HCT116 (cell line): ENCODE measurements at regions not wholly inside any gene's neighbourhood (a gene's known extent, or its start where the extent isn't known, plus 50 kb on each side); places are given as distances from the start of the nearest gene placed in this dataset.

Experiments used
- ATAC-seq: fragments of 200-7000 bp; cut with Tn5 transposase; 2 replicates; pipeline ENCODE4 v1.9.1; 2020; ENCODE audit warnings: mild to moderate bottlenecking, moderate library complexity
- BruUV-seq: library from RNA; stranded (reverse); fragments of 400-500 nt; replicated peaks from 2 replicates; lab custom pipeline; 2021; lab: Mats Ljungman, UMichigan
- CTCF ChIA-PET: fragments of 300-600 bp; sonication (Branson Sonifier 250); formaldehyde crosslinking; loops from one replicate; lab custom pipeline; 2021; ENCODE audit warnings: antibody characterized with exemption; lab: Charles Lee
- POLR2A ChIA-PET: fragments of 300-600, 350-600 bp; sonication (Branson Sonifier 250); formaldehyde crosslinking; loops from one replicate; lab custom pipeline; 2021; ENCODE audit warnings: antibody characterized with exemption; lab: Charles Lee
- RAD21 ChIA-PET, 2 experiments: fragments of 300-600 bp; sonication (Branson Sonifier 250); formaldehyde crosslinking; loops; one replicate each; lab custom pipeline; 2023; ENCODE audit warnings: low total read pairs in 2 of 2; ENCODE audit not compliant: uncharacterized antibody in 2 of 2, unreplicated experiment in 2 of 2, low non-redundant PET in 1 of 2; lab: Charles Lee
- DNase-seq: peaks from one replicate; pipeline ENCODE4 v3.0.0-alpha.2; 2010; ENCODE audit warnings: low read depth, low spot score
- H2AFZ ChIP-seq: fragments of 200-600 bp; shearing (Covaris generic), sonication (generic); 2 replicates; pipeline ENCODE4 v1.6.1; 2017; ENCODE audit warnings: low read depth, mixed run types, mixed read lengths, antibody characterized with exemption, low read length; ENCODE audit not compliant: poor library complexity, severe bottlenecking
- H3K27ac ChIP-seq: 2 replicates; pipeline ENCODE4 v1.5.1; 2012; ENCODE audit warnings: low read depth, low read length
- H3K27me3 ChIP-seq: fragments of 200-600 bp; sonication (generic); 2 replicates; pipeline ENCODE4 v1.6.1; 2016; ENCODE audit warnings: mixed run types, low read length, mixed read lengths; ENCODE audit not compliant: insufficient read depth
- H3K36me3 ChIP-seq, 2 experiments: fragments of 200-500 bp in 1 of 2; fragments of 200-600 bp in 1 of 2; sonication (Bioruptor generic) in 1 of 2; sonication (generic) in 1 of 2; 2 replicates each; pipeline versions ENCODE4 v1.5.1 to v1.6.1; 2014 to 2016; ENCODE audit warnings: low read length in 2 of 2, inconsistent platforms in 1 of 2, mixed read lengths in 1 of 2, mixed run types in 1 of 2; ENCODE audit not compliant: insufficient read depth in 2 of 2, control insufficient read depth in 1 of 2
- H3K4me1 ChIP-seq, 2 experiments: fragments of 200-600 bp in 1 of 2; sonication (generic) in 1 of 2; 2 replicates each; pipeline versions ENCODE4 v1.5.1 to v1.6.1; 2012 to 2017; ENCODE audit warnings: low read length in 2 of 2, inconsistent platforms in 1 of 2, mild to moderate bottlenecking in 1 of 2, mixed read lengths in 1 of 2, mixed run types in 1 of 2, moderate library complexity in 1 of 2; ENCODE audit not compliant: insufficient read depth in 2 of 2, control insufficient read depth in 1 of 2
- H3K4me2 ChIP-seq: fragments of 200-600 bp; sonication (generic); 2 replicates; pipeline ENCODE4 v1.6.1; 2017; ENCODE audit warnings: mixed run types, low read length, mixed read lengths
- H3K4me3 ChIP-seq, 2 experiments: fragments of 200-600 bp in 1 of 2; sonication (generic) in 1 of 2; replicated peaks in 1 of 2; 2 replicates each; pipeline ENCODE4 v1.5.1; 2011 to 2016; ENCODE audit warnings: low read length in 2 of 2, control low read depth in 1 of 2, low read depth in 1 of 2, mild to moderate bottlenecking in 1 of 2, mixed read lengths in 1 of 2, mixed run types in 1 of 2
- H3K79me2 ChIP-seq: fragments of 200-600 bp; sonication (generic); 2 replicates; pipeline ENCODE4 v1.6.1; 2017; ENCODE audit warnings: mild to moderate bottlenecking, mixed run types, low read length, moderate library complexity, mixed read lengths; ENCODE audit not compliant: insufficient read depth
- H3K9ac ChIP-seq: fragments of 200-600 bp; sonication (generic); 2 replicates; pipeline ENCODE4 v1.6.1; 2016; ENCODE audit warnings: low read length, mixed read lengths
- H3K9me2 ChIP-seq: fragments of 200-600 bp; sonication (generic), shearing (Covaris generic); 2 replicates; pipeline ENCODE4 v1.6.1; 2017; ENCODE audit warnings: mixed run types, mild to moderate bottlenecking, moderate library complexity; ENCODE audit not compliant: insufficient read depth
- H3K9me3 ChIP-seq, 2 experiments: fragments of 200-500 bp in 1 of 2; fragments of 200-600 bp in 1 of 2; sonication (Bioruptor generic) in 1 of 2; sonication (generic) in 1 of 2; 2 replicates each; pipeline ENCODE4 v1.6.1; 2014 to 2017; ENCODE audit warnings: low read length in 2 of 2, mixed read lengths in 2 of 2, inconsistent platforms in 1 of 2, low read depth in 1 of 2, mild to moderate bottlenecking in 1 of 2, mixed run types in 1 of 2, moderate library complexity in 1 of 2; ENCODE audit not compliant: control insufficient read depth in 1 of 2, insufficient read depth in 1 of 2
- H4K20me1 ChIP-seq: fragments of 200-600 bp; sonication (generic), shearing (Covaris generic); 2 replicates; pipeline ENCODE4 v1.6.1; 2017; ENCODE audit warnings: mixed run types, mild to moderate bottlenecking, moderate library complexity; ENCODE audit not compliant: insufficient read depth
- ATF3 ChIP-seq: IDR thresholded peaks from 2 replicates; pipeline ENCODE4 v1.6.1; 2012
- CBX3 ChIP-seq: IDR thresholded peaks from 2 replicates; pipeline ENCODE4 v1.6.1; 2012; ENCODE audit warnings: low read depth
- EZH2 ChIP-seq: fragments of 200-600 bp; sonication (generic); IDR thresholded peaks from 2 replicates; pipeline ENCODE4 v1.6.1; 2017; ENCODE audit warnings: antibody characterized with exemption, mixed run types
- FOSL1 ChIP-seq: IDR thresholded peaks from 2 replicates; pipeline ENCODE4 v1.6.1; 2012; ENCODE audit warnings: low read depth
- JUND ChIP-seq: IDR thresholded peaks from 2 replicates; pipeline ENCODE4 v1.6.1; 2012
- MAX ChIP-seq: IDR thresholded peaks from 2 replicates; pipeline ENCODE4 v1.6.1; 2012
- POLR2A ChIP-seq: IDR thresholded peaks from 2 replicates; pipeline ENCODE4 v1.7.0; 2011; ENCODE audit warnings: borderline replicate concordance; ENCODE audit not compliant: insufficient read depth, insufficient read length; ENCODE audit errors: extremely low read depth
- POLR2AphosphoS5 ChIP-seq: IDR thresholded peaks from 2 replicates; pipeline ENCODE4 v1.6.1; 2011; ENCODE audit warnings: mild to moderate bottlenecking, low read depth, low read length, moderate library complexity
- REST ChIP-seq: IDR thresholded peaks from 2 replicates; pipeline ENCODE4 v1.6.1; 2012; ENCODE audit warnings: low read depth
- SIN3A ChIP-seq: IDR thresholded peaks from 2 replicates; pipeline ENCODE4 v1.6.1; 2012; ENCODE audit warnings: low read depth
- SP1 ChIP-seq: IDR thresholded peaks from 2 replicates; pipeline ENCODE4 v1.6.1; 2012; ENCODE audit warnings: low read depth
- TCF7L2 ChIP-seq: IDR thresholded peaks from 2 replicates; pipeline ENCODE4 v1.7.0; 2011; ENCODE audit warnings: borderline replicate concordance, inconsistent platforms; ENCODE audit not compliant: insufficient read depth, insufficient read length; ENCODE audit errors: extremely low read depth
- YY1 ChIP-seq: IDR thresholded peaks from 2 replicates; pipeline ENCODE4 v1.6.1; 2011; ENCODE audit warnings: low read length, low read depth, moderate library complexity, mild to moderate bottlenecking; ENCODE audit not compliant: insufficient replicate concordance; ENCODE audit errors: extremely low read depth
- ZFX ChIP-seq: fragments of 450-650 bp; IDR thresholded peaks from 2 replicates; pipeline ENCODE4 v1.6.1; 2017
- ZNF274 ChIP-seq: fragments of 200-500 bp; sonication (Bioruptor generic); IDR thresholded peaks from 2 replicates; pipeline ENCODE4 v1.6.1; 2014; ENCODE audit warnings: mild to moderate bottlenecking, low read depth, low read length, inconsistent platforms
- intact Hi-C: fragments of 100-400 bp; cut with micrococcal nuclease; formaldehyde crosslinking; loops from 2 replicates; pipeline ENCODE4 v1.10.0; 2022

GRCh38 chr3:40754994-40755393 lies 230.2 kb downstream of the ZNF621 start:
- Histone ChIP-seq H3K9me2 (no peaks in the 10 kb centered on the region), H3K36me3 (no peaks in the 10 kb centered on the region), H3K9me3 (no peaks in the 10 kb centered on the region), H3K9ac (no peak overlapping the region), H3K4me2 (no peak overlapping the region), H4K20me1 (no peaks in the 10 kb centered on the region), H3K4me3 (no peak overlapping the region), H3K4me1 (no peaks in the 10 kb centered on the region), H3K27ac (no peak overlapping the region), H3K27me3 (peaks cover 14% of the 10 kb centered on the region; the same call in 1 of the 2 replicates), H2AFZ (no peak overlapping the region), H3K79me2 (no peaks in the 10 kb centered on the region)
- ChIA-PET RAD21 (no interaction called here), POLR2A (no interaction called here), CTCF (no interaction called here)
- BruUV-seq, result no TSS peak
- ATAC-seq (peak; percentile 22; the same call in 1 of the 2 replicates), DNase-seq (no peak)
- TF ChIP-seq ZFX (no peak), POLR2AphosphoS5 (no peak), TCF7L2 (no peak), YY1 (no peak), CBX3 (no peak), SIN3A (no peak), REST (no peak)
- intact Hi-C loops, result no loop called here

- no peak overlapping the region for H2AFZ ChIP-seq
- POLR2A ChIA-PET, result no interaction called here
- CTCF ChIA-PET, result no interaction called here
- H3K4me3 ChIP-seq, result no peak overlapping the region
- H3K9ac ChIP-seq, result no peak overlapping the region
- H4K20me1 ChIP-seq, result no peaks in the 10 kb centered on the region
- peaks cover 13% of the 10 kb centered on the region; the same call in 1 of the 2 replicates for H3K27me3 ChIP-seq
- no peaks in the 10 kb centered on the region for H3K36me3 ChIP-seq
- no peaks in the 10 kb centered on the region for H3K9me3 ChIP-seq
- ATAC-seq (no peak), DNase-seq (no peak)
- no peaks in the 10 kb centered on the region for H3K79me2 ChIP-seq
- H3K4me2 ChIP-seq, result no peak overlapping the region
- RAD21 ChIA-PET, result no interaction called here
- no peaks in the 10 kb centered on the region for H3K9me2 ChIP-seq
- H3K4me1 ChIP-seq, result no peaks in the 10 kb centered on the region
- BruUV-seq, result no TSS peak
- intact Hi-C loops, result no loop called here
- no peak overlapping the region for H3K27ac ChIP-seq
- TF ChIP-seq ZNF274 (no peak), JUND (no peak), ATF3 (no peak), SIN3A (no peak), TCF7L2 (no peak), POLR2A (no peak), FOSL1 (no peak), MAX (no peak), SP1 (no peak), EZH2 (no peak), POLR2AphosphoS5 (no peak)
Measured at GRCh38 chr3:40756500-40756899, 231.7 kb downstream of the ZNF621 start.
